ENCODE measurements at regions not wholly inside any gene's neighbourhood (a gene's known extent, or its start where the extent isn't known, plus 50 kb on each side); places are given as distances from the start of the nearest gene placed in this dataset.

GRCh38 chr9:111186021-111186530, 143.9 kb downstream of the OR2K2 start:
- no TSS peak for BruUV-seq (replicated peaks)
- H3K4me1 ChIP-seq (ENCODE audit: control insufficient read depth, insufficient read depth, low read length), result no peaks in the 10 kb centered on the region
- H2AFZ ChIP-seq (ENCODE audit: control insufficient read depth, low read depth, low read length), result no peak overlapping the region
- ATAC-seq, result no peak
- POLR2A ChIA-PET, result no interaction called here
- CTCF ChIA-PET, result interaction anchor here (0.7 kb wide), 1 partner anchor 167 kb away, joined by 3 read pairs; no protein-coding TSS in a partner anchor
- H3K4me2 ChIP-seq (ENCODE audit: control insufficient read depth, insufficient read depth), result no peak overlapping the region
- no peak overlapping the region for H3K27ac ChIP-seq (ENCODE audit: control insufficient read depth, insufficient read depth)
- in situ Hi-C loops (cut with MboI), result no loop called here
- FAIRE-seq, result no peak
- no peak overlapping the region for H3K9ac ChIP-seq (ENCODE audit: control insufficient read depth, insufficient read depth, low read length)
- no peaks in the 10 kb centered on the region for H3K9me3 ChIP-seq (replicated peaks; ENCODE audit: control insufficient read depth, insufficient read depth, low read length)
- no peak overlapping the region for H3K4me3 ChIP-seq
- no peaks in the 10 kb centered on the region for H3K27me3 ChIP-seq (replicated peaks in 1 of 2; ENCODE audit: control insufficient read depth in 2 of 2, insufficient read depth in 2 of 2, low read length in 1 of 2)
- H4K20me1 ChIP-seq (ENCODE audit: control insufficient read depth, insufficient read depth), result no peaks in the 10 kb centered on the region
- H3K36me3 ChIP-seq (ENCODE audit: control insufficient read depth in 2 of 2, insufficient read depth in 2 of 2, low read length in 1 of 2), result no peaks in the 10 kb centered on the region
- WGBS (ENCODE audit: insufficient coverage, insufficient replicate concordance, low lambda C conversion rate, missing lambda C conversion rate), result 6% methylated on average over 1 of the region's 1 CpG
- RAD21 ChIA-PET (ENCODE audit: unreplicated experiment), result no interaction called here
- no peak for DNase-seq (ENCODE audit: low read depth, low spot score)
- H3K79me2 ChIP-seq (ENCODE audit: control insufficient read depth, insufficient read depth, low read length), result no peaks in the 10 kb centered on the region
- SMC1A ChIA-PET (ENCODE audit: uncharacterized antibody, unreplicated experiment), result no interaction called here
- TF ChIP-seq ELK1 (IDR thresholded peaks at IDR 0.05; ENCODE audit: low read depth, low read length) (no peak), CEBPZ (IDR thresholded peaks at IDR 0.05; ENCODE audit: low read depth, low read length) (no peak), FOS (IDR thresholded peaks at IDR 0.05; ENCODE audit: borderline replicate concordance, extremely low read depth, insufficient read length) (no peak), ATF2 (IDR thresholded peaks at IDR 0.05; ENCODE audit: low read length) (no peak), PAX8 (IDR thresholded peaks at IDR 0.05) (no peak), KLF5 (IDR thresholded peaks at IDR 0.05; ENCODE audit: partially characterized antibody) (no peak), PRDM15 (CRISPR knock-in tag; IDR thresholded peaks at IDR 0.05) (no peak)
- intact Hi-C loops (cut with micrococcal nuclease; ENCODE audit: unreplicated experiment), result no loop called here

All from GM12878 (cell line).